ENCODE measurements at regions not wholly inside any gene's neighbourhood (a gene's known extent, or its start where the extent isn't known, plus 50 kb on each side); places are given as distances from the start of the nearest gene placed in this dataset.

DNA sequence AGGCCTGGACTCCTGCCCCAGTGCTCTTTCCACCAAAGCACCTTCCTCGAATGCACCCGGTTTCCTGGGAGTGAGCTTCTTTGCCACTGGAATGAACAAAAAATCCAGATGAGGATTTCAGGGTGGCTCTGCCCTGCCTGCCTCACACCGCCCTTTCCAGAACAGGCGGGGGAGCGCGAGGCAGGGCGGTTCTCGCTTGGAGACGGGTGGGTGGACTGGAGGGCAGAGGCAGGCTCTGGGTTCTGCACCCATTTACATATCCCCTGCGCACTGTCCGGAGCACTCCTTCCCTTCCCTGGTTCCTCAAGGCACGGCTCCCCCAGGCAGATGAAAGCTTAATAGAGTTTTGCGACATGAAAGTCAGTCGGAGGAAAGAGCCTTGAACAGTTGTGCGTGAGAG, 69.7 kb upstream of the DLK1 start:
- TF ChIP-seq POLR2A (IDR thresholded peaks at IDR 0.05), result no peak
- TF ChIP-seq, protein P1, sequence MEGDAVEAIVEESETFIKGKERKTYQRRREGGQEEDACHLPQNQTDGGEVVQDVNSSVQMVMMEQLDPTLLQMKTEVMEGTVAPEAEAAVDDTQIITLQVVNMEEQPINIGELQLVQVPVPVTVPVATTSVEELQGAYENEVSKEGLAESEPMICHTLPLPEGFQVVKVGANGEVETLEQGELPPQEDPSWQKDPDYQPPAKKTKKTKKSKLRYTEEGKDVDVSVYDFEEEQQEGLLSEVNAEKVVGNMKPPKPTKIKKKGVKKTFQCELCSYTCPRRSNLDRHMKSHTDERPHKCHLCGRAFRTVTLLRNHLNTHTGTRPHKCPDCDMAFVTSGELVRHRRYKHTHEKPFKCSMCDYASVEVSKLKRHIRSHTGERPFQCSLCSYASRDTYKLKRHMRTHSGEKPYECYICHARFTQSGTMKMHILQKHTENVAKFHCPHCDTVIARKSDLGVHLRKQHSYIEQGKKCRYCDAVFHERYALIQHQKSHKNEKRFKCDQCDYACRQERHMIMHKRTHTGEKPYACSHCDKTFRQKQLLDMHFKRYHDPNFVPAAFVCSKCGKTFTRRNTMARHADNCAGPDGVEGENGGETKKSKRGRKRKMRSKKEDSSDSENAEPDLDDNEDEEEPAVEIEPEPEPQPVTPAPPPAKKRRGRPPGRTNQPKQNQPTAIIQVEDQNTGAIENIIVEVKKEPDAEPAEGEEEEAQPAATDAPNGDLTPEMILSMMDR (IDR thresholded peaks at IDR 0.05), result no peak

Measured in prostate gland (tissue), 2 donors.